Colonic mucosa (tissue), 4 donors: ENCODE measurements at regions not wholly inside any gene's neighbourhood (a gene's known extent, or its start where the extent isn't known, plus 50 kb on each side); places are given as distances from the start of the nearest gene placed in this dataset.
"Not testable (repeated sequence)": the region's sequence is repeated elsewhere in the genome, so short reads cannot be mapped to it uniquely, and the experiment has no call there.

ENCODE experiments used
- DNase-seq: peaks from one replicate; pipeline ENCODE4 v3.0.0-alpha.2; 2020
- H3K27ac ChIP-seq: fragments of 200-600 bp; one replicate; pipeline ENCODE4 v1.8.0; 2021
- H3K27me3 ChIP-seq: fragments of 200-600 bp; one replicate; pipeline ENCODE4 v1.8.0; 2021
- H3K36me3 ChIP-seq: fragments of 200-600 bp; one replicate; pipeline ENCODE4 v1.8.0; 2021
- H3K4me1 ChIP-seq: fragments of 200-600 bp; one replicate; pipeline ENCODE4 v1.8.0; 2021; ENCODE audit warnings: mild to moderate bottlenecking
- H3K4me3 ChIP-seq: fragments of 200-600 bp; one replicate; pipeline ENCODE4 v1.8.0; 2021
- H3K9ac ChIP-seq, 2 donors: one replicate each; pipeline ENCODE4 v1.7.0; 2013; ENCODE audit warnings: control low read depth in 2 of 2, low read depth in 2 of 2, low read length in 2 of 2
- H3K9me3 ChIP-seq: fragments of 200-600 bp; one replicate; pipeline ENCODE4 v1.8.0; 2021
- CTCF ChIP-seq: fragments of 200-600 bp; IDR thresholded peaks from one replicate; pipeline ENCODE4 v1.8.0; 2022; ENCODE audit warnings: antibody characterized with exemption, mild to moderate bottlenecking
- intact Hi-C: fragments of 100-400 bp; cut with DNase I; formaldehyde crosslinking; loops from one replicate; pipeline ENCODE4 v1.14.1; 2022
- donor health status: healthy.
- donor health status: DM: no; HTN: no; CAD: no.
- donor health status: DM: no; HTN: no; CAD: no.

GRCh38 chr21:39073063-39073462 lies 110.2 kb downstream of the PSMG1 start:
- intact Hi-C loops, result no loop called here
- Histone ChIP-seq H3K9ac (no peak overlapping the region), H3K4me3 (no peak overlapping the region), H3K9me3 (no peaks in the 10 kb centered on the region), H3K4me1 (no peaks in the 10 kb centered on the region), H3K27ac (peak overlapping the region; percentile 16), H3K27me3 (no peaks in the 10 kb centered on the region), H3K36me3 (no peaks in the 10 kb centered on the region)
- TF ChIP-seq CTCF, result no peak
- DNase-seq, result no peak

- Histone ChIP-seq H3K4me1 (no peaks in the 10 kb centered on the region), H3K4me3 (no peak overlapping the region), H3K27me3 (no peaks in the 10 kb centered on the region), H3K9me3 (no peaks in the 10 kb centered on the region), H3K9ac (no peak overlapping the region), H3K36me3 (no peaks in the 10 kb centered on the region), H3K27ac (peak overlapping the region; percentile 16)
- no peak for TF ChIP-seq CTCF
- intact Hi-C loops, result no loop called here
- DNase-seq, result no peak
Measured at GRCh38 chr21:39072468-39072867, 110.8 kb downstream of the PSMG1 start.

- intact Hi-C loops, result no loop called here
- no peaks in the 10 kb centered on the region for H3K36me3 ChIP-seq
- no peak overlapping the region for H3K4me3 ChIP-seq
- TF ChIP-seq CTCF, result no peak
- no peaks in the 10 kb centered on the region for H3K27me3 ChIP-seq
- no peak overlapping the region for H3K9ac ChIP-seq
- no peaks in the 10 kb centered on the region for H3K9me3 ChIP-seq
- H3K27ac ChIP-seq, result peak overlapping the region; percentile 16
- H3K4me1 ChIP-seq, result no peaks in the 10 kb centered on the region
- no peak for DNase-seq
Measured at GRCh38 chr21:39071623-39072214, 111.5 kb downstream of the PSMG1 start.

- H3K36me3 ChIP-seq, H3K4me1 ChIP-seq, H3K9me3 ChIP-seq, H3K4me3 ChIP-seq, H3K9ac ChIP-seq, intact Hi-C loops, H3K27me3 ChIP-seq, H3K27ac ChIP-seq, DNase-seq: not testable (repeated sequence)
Measured at GRCh38 chr21:39069856-39070255, 113.4 kb downstream of the PSMG1 start.

GRCh38 chr21:39066829-39067780 lies 116.1 kb downstream of the PSMG1 start:
- Histone ChIP-seq H3K9me3 (no peaks in the 10 kb centered on the region), H3K27me3 (no peaks in the 10 kb centered on the region), H3K9ac (no peak overlapping the region), H3K36me3 (no peaks in the 10 kb centered on the region), H3K4me3 (no peak overlapping the region), H3K4me1 (no peaks in the 10 kb centered on the region), H3K27ac (no peak overlapping the region)
- DNase-seq, result no peak
- intact Hi-C loops, result no loop called here
- TF ChIP-seq CTCF, result no peak

GRCh38 chr21:39065917-39066316 lies 117.3 kb downstream of the PSMG1 start:
- intact Hi-C loops, result no loop called here

More at GRCh38 chr21:39065917-39066316, 117.3 kb downstream of the PSMG1 start:
- Histone ChIP-seq H3K36me3 (no peaks in the 10 kb centered on the region), H3K9me3 (no peaks in the 10 kb centered on the region), H3K4me1 (no peaks in the 10 kb centered on the region), H3K4me3 (no peak overlapping the region), H3K27ac (no peak overlapping the region), H3K9ac (no peak overlapping the region), H3K27me3 (no peaks in the 10 kb centered on the region)
- DNase-seq, result no peak
- TF ChIP-seq CTCF, result no peak
